Keratinocyte (primary cell): ENCODE measurements at regions not wholly inside any gene's neighbourhood (a gene's known extent, or its start where the extent isn't known, plus 50 kb on each side); places are given as distances from the start of the nearest gene placed in this dataset.

Experiments used
- DNase-seq: peaks from one replicate; pipeline ENCODE4 v3.0.0-alpha.2; 2011; ENCODE audit warnings: low read depth, missing footprints, low spot score
- FAIRE-seq: peaks from 2 replicates; lab custom pipeline; 2011; peaks lifted over from hg19 to GRCh38; lab: Jason Lieb, UNC
- H2AFZ ChIP-seq: 2 replicates; pipeline ENCODE4 v1.6.0; 2012; ENCODE audit warnings: low read length, control low read depth, inconsistent platforms; ENCODE audit not compliant: control insufficient read depth
- H3K27ac ChIP-seq: 2 replicates; pipeline ENCODE4 v1.5.1; 2011; ENCODE audit warnings: low read length; ENCODE audit not compliant: control insufficient read depth, insufficient read depth
- H3K27me3 ChIP-seq: 3 replicates; pipeline ENCODE4 v1.6.0; 2011; ENCODE audit warnings: low read length; ENCODE audit not compliant: control insufficient read depth, insufficient read depth; ENCODE audit errors: extremely low read depth
- H3K36me3 ChIP-seq, 2 experiments: 2 replicates in 1 of 2; 3 replicates in 1 of 2; pipeline ENCODE4 v1.5.1; 2011; ENCODE audit warnings: low read length in 2 of 2, mild to moderate bottlenecking in 1 of 2; ENCODE audit not compliant: control insufficient read depth in 2 of 2, insufficient read depth in 2 of 2; ENCODE audit errors: extremely low read depth in 1 of 2
- H3K4me1 ChIP-seq: 3 replicates; pipeline ENCODE4 v1.5.1; 2011; ENCODE audit warnings: low read length; ENCODE audit not compliant: control insufficient read depth, insufficient read depth; ENCODE audit errors: extremely low read depth
- H3K4me2 ChIP-seq: 3 replicates; pipeline ENCODE4 v1.6.0; 2011; ENCODE audit warnings: low read depth, low read length; ENCODE audit not compliant: control insufficient read depth, insufficient read depth; ENCODE audit errors: extremely low read depth
- H3K4me3 ChIP-seq, 3 experiments: fragments of 200-600 bp in 1 of 3; sonication (generic) in 1 of 3; 2 replicates in 2 of 3; 3 replicates in 1 of 3; pipeline ENCODE4 v1.5.1; 2011 to 2016; ENCODE audit warnings: low read length in 3 of 3, mild to moderate bottlenecking in 3 of 3, control low read depth in 2 of 3, inconsistent platforms in 1 of 3, low read depth in 1 of 3, mixed read lengths in 1 of 3, mixed run types in 1 of 3, moderate library complexity in 1 of 3; ENCODE audit not compliant: control insufficient read depth in 2 of 3, insufficient read depth in 2 of 3; ENCODE audit errors: extremely low read depth in 1 of 3
- H3K79me2 ChIP-seq: 2 replicates; pipeline ENCODE4 v1.6.0; 2012; ENCODE audit warnings: low read length; ENCODE audit not compliant: control insufficient read depth, insufficient read depth
- H3K9ac ChIP-seq: 3 replicates; pipeline ENCODE4 v1.6.0; 2011; ENCODE audit warnings: low read length; ENCODE audit not compliant: control insufficient read depth, insufficient read depth; ENCODE audit errors: extremely low read depth
- H3K9me1 ChIP-seq: 3 replicates; pipeline ENCODE4 v1.6.0; 2011; ENCODE audit warnings: low read length; ENCODE audit not compliant: control insufficient read depth, insufficient read depth; ENCODE audit errors: extremely low read depth
- H3K9me3 ChIP-seq: 2 replicates; pipeline ENCODE4 v1.5.1; 2012; ENCODE audit warnings: low read depth, low read length; ENCODE audit not compliant: control insufficient read depth
- H4K20me1 ChIP-seq: 3 replicates; pipeline ENCODE4 v1.6.0; 2011; ENCODE audit warnings: low read length; ENCODE audit not compliant: control insufficient read depth, insufficient read depth; ENCODE audit errors: extremely low read depth
- CTCF ChIP-seq, 3 experiments: IDR thresholded peaks in 1 of 3; conservative IDR thresholded peaks in 1 of 3; optimal IDR thresholded peaks in 1 of 3; 2 replicates in 2 of 3; 3 replicates in 1 of 3; pipeline versions ENCODE3 to v1.5.1; 2011; ENCODE audit warnings: low read length in 3 of 3, mild to moderate bottlenecking in 3 of 3, moderate library complexity in 2 of 3, control low read depth in 1 of 3, inconsistent platforms in 1 of 3; ENCODE audit not compliant: insufficient read depth in 2 of 3; ENCODE audit errors: extremely low read depth in 1 of 3
- EZH2 ChIP-seq: IDR thresholded peaks from one replicate; pipeline ENCODE4 v1.6.1; 2012; ENCODE audit warnings: inconsistent platforms, mild to moderate bottlenecking, low read length, moderate library complexity
- dilution Hi-C: fragments of 300-500 bp; cut with MboI; formaldehyde crosslinking; loops from one replicate; pipeline ENCODE4 v1.7.0; 2020; ENCODE audit warnings: low sequenced_read_pairs; ENCODE audit not compliant: extremely low pct_ligation_motif_present

- DNase-seq (no peak), FAIRE-seq (no peak)
- no peaks in the 10 kb centered on the region for H4K20me1 ChIP-seq
- H3K9me1 ChIP-seq = no peaks in the 10 kb centered on the region
- no peak overlapping the region for H3K9ac ChIP-seq
- H2AFZ ChIP-seq = no peak overlapping the region
- no peaks in the 10 kb centered on the region for H3K36me3 ChIP-seq
- no peaks in the 10 kb centered on the region for H3K4me1 ChIP-seq
- TF ChIP-seq EZH2 (no peak), CTCF (optimal IDR thresholded peaks at IDR 0.05 in 1 of 3, IDR thresholded peaks at IDR 0.05 in 1 of 3, conservative IDR thresholded peaks at IDR 0.05 in 1 of 3; ENCODE audit: extremely low read depth in 1 of 3, insufficient read depth in 2 of 3, low read length in 3 of 3) (no peak)
- no peak overlapping the region for H3K4me3 ChIP-seq
- H3K27me3 ChIP-seq = no peaks in the 10 kb centered on the region
- dilution Hi-C loops = no loop called here
- H3K9me3 ChIP-seq = no peaks in the 10 kb centered on the region
- H3K79me2 ChIP-seq = no peaks in the 10 kb centered on the region
- no peak overlapping the region for H3K27ac ChIP-seq
- H3K4me2 ChIP-seq = no peak overlapping the region
Measured at GRCh38 chr9:73923796-73924195, 573.3 kb upstream of the RORB start.

- dilution Hi-C loops = no loop called here
- no peak for DNase-seq
- no peak overlapping the region for H3K4me2 ChIP-seq
- H3K9me3 ChIP-seq = no peaks in the 10 kb centered on the region
- H3K9me1 ChIP-seq = no peaks in the 10 kb centered on the region
- no peak overlapping the region for H3K27ac ChIP-seq
- no peaks in the 10 kb centered on the region for H3K27me3 ChIP-seq
- no peak overlapping the region for H3K4me3 ChIP-seq
- no peak overlapping the region for H3K9ac ChIP-seq
- no peak overlapping the region for H2AFZ ChIP-seq
- TF ChIP-seq CTCF (optimal IDR thresholded peaks at IDR 0.05 in 1 of 3, IDR thresholded peaks at IDR 0.05 in 1 of 3, conservative IDR thresholded peaks at IDR 0.05 in 1 of 3; ENCODE audit: extremely low read depth in 1 of 3, insufficient read depth in 2 of 3, low read length in 3 of 3) (no peak), EZH2 (no peak)
- H3K4me1 ChIP-seq = no peaks in the 10 kb centered on the region
- H3K79me2 ChIP-seq = no peaks in the 10 kb centered on the region
- H4K20me1 ChIP-seq = no peaks in the 10 kb centered on the region
- no peaks in the 10 kb centered on the region for H3K36me3 ChIP-seq
- FAIRE-seq = no peak
Measured at GRCh38 chr9:73951147-73951546, 546.0 kb upstream of the RORB start.
